ENCODE measurements at regions not wholly inside any gene's neighbourhood (a gene's known extent, or its start where the extent isn't known, plus 50 kb on each side); places are given as distances from the start of the nearest gene placed in this dataset.

DNA sequence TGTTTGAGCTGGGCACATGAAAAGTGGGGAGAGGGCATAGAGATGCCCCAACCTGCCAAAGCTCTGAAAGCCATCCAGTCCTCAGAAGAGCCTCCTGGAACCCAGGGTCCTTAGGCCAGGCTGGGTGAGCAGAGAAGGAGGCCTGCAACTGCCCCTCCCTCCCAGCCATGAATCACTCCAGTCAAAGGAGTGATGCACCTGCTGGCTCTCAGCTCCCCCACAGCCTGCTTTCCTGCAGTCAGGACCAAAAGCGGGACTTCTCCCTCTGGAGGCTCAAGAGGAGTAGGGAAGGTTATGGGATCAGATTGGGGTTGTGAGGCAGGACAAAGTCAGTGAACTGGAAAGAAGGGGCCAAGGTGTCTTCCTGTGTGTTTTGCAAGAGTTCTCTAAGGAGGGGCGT is 145.6 kb downstream of the TMEM132E start:
- Histone ChIP-seq H3K4me3 (IDR thresholded peaks at IDR 0.05; ENCODE audit: insufficient read depth, low read depth, low read length) (no peak overlapping the region), H3K27me3 (ENCODE audit: insufficient read depth, low read depth) (no peaks in the 10 kb centered on the region), H3K79me2 (ENCODE audit: insufficient read depth, low read depth) (no peaks in the 10 kb centered on the region), H3K36me3 (ENCODE audit: insufficient read depth) (no peaks in the 10 kb centered on the region), H3K9ac (no peak overlapping the region), H3K4me1 (ENCODE audit: low read depth, poor library complexity, severe bottlenecking) (no peaks in the 10 kb centered on the region), H3K27ac (no peak overlapping the region), H2AFZ (ENCODE audit: low read depth) (no peak overlapping the region), H4K20me1 (ENCODE audit: insufficient read depth) (no peaks in the 10 kb centered on the region), H3K4me2 (no peak overlapping the region)
- TF ChIP-seq, protein P1, sequence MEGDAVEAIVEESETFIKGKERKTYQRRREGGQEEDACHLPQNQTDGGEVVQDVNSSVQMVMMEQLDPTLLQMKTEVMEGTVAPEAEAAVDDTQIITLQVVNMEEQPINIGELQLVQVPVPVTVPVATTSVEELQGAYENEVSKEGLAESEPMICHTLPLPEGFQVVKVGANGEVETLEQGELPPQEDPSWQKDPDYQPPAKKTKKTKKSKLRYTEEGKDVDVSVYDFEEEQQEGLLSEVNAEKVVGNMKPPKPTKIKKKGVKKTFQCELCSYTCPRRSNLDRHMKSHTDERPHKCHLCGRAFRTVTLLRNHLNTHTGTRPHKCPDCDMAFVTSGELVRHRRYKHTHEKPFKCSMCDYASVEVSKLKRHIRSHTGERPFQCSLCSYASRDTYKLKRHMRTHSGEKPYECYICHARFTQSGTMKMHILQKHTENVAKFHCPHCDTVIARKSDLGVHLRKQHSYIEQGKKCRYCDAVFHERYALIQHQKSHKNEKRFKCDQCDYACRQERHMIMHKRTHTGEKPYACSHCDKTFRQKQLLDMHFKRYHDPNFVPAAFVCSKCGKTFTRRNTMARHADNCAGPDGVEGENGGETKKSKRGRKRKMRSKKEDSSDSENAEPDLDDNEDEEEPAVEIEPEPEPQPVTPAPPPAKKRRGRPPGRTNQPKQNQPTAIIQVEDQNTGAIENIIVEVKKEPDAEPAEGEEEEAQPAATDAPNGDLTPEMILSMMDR (conservative IDR thresholded peaks at IDR 0.05; ENCODE audit: low read depth, low read length), result no peak

DNA sequence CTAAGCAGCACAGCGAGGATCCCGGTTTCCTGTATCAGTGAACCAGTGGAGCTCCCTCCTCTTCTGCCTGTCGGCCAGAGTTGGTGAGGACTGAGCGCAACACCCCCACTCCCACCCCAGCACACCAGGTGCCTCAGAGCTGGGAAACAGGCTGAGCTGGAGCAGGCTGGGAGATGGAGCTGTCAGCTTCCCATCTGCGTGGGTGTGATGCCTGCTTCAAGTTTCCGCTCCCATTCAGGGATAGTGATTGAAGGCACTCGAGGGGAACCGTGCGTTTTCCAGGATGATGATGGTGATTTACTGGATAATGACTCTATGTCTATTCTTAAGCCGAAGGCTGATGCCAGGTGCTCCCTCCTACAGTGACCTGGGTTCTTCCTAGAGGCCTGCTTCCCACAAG is 144.5 kb downstream of the TMEM132E start:
- H3K27ac ChIP-seq, result no peak overlapping the region
- no peaks in the 10 kb centered on the region for H3K36me3 ChIP-seq (ENCODE audit: insufficient read depth)
- H3K4me1 ChIP-seq (ENCODE audit: low read depth, poor library complexity, severe bottlenecking), result no peaks in the 10 kb centered on the region
- no peak overlapping the region for H3K9ac ChIP-seq
- no peaks in the 10 kb centered on the region for H3K27me3 ChIP-seq (ENCODE audit: insufficient read depth, low read depth)
- H3K4me3 ChIP-seq (IDR thresholded peaks at IDR 0.05; ENCODE audit: insufficient read depth, low read depth, low read length), result no peak overlapping the region
- TF ChIP-seq, protein P1 (conservative IDR thresholded peaks at IDR 0.05; ENCODE audit: low read depth, low read length), result no peak
- no peak overlapping the region for H3K4me2 ChIP-seq
- H4K20me1 ChIP-seq (ENCODE audit: insufficient read depth), result no peaks in the 10 kb centered on the region
- no peak overlapping the region for H2AFZ ChIP-seq (ENCODE audit: low read depth)
- no peaks in the 10 kb centered on the region for H3K79me2 ChIP-seq (ENCODE audit: insufficient read depth, low read depth)

DNA sequence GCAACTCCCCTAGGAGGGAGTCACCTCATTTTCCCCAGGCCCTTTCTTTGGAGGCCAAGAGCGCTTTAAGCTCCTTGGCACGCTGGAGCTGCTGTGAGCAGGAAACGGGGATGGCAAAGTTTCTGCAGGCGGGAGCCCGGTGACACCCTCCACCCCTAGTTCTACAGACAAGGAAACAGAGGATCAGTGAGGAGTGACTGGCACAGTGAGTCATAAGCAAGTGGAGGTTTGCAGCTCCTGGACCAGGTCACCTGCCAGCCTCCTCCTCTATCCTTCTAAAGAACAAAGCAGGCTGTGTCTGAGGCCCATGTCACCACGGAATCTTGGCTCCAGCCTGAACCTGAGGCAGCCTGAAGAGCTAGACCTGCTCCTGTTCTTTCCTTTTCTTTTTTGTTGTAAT is 141.9 kb downstream of the TMEM132E start:
- Histone ChIP-seq H3K27ac (no peak overlapping the region), H3K27me3 (ENCODE audit: insufficient read depth, low read depth) (no peaks in the 10 kb centered on the region), H3K79me2 (ENCODE audit: insufficient read depth, low read depth) (no peaks in the 10 kb centered on the region), H2AFZ (ENCODE audit: low read depth) (no peak overlapping the region), H3K4me3 (IDR thresholded peaks at IDR 0.05; ENCODE audit: insufficient read depth, low read depth, low read length) (no peak overlapping the region), H3K4me2 (no peak overlapping the region), H3K36me3 (ENCODE audit: insufficient read depth) (no peaks in the 10 kb centered on the region), H3K9ac (no peak overlapping the region), H3K4me1 (ENCODE audit: low read depth, poor library complexity, severe bottlenecking) (no peaks in the 10 kb centered on the region), H4K20me1 (ENCODE audit: insufficient read depth) (no peaks in the 10 kb centered on the region)
- TF ChIP-seq, protein P1 (conservative IDR thresholded peaks at IDR 0.05; ENCODE audit: low read depth, low read length), result no peak

- TF ChIP-seq, protein P1 (conservative IDR thresholded peaks at IDR 0.05; ENCODE audit: low read depth, low read length), result no peak
- Histone ChIP-seq H2AFZ (ENCODE audit: low read depth) (no peak overlapping the region), H3K27me3 (ENCODE audit: insufficient read depth, low read depth) (no peaks in the 10 kb centered on the region), H3K9ac (no peak overlapping the region), H3K4me2 (no peak overlapping the region), H3K36me3 (ENCODE audit: insufficient read depth) (no peaks in the 10 kb centered on the region), H3K4me3 (IDR thresholded peaks at IDR 0.05; ENCODE audit: insufficient read depth, low read depth, low read length) (no peak overlapping the region), H3K4me1 (ENCODE audit: low read depth, poor library complexity, severe bottlenecking) (no peaks in the 10 kb centered on the region), H3K79me2 (ENCODE audit: insufficient read depth, low read depth) (no peaks in the 10 kb centered on the region), H4K20me1 (ENCODE audit: insufficient read depth) (no peaks in the 10 kb centered on the region), H3K27ac (no peak overlapping the region)
These were observed 141.4 kb downstream of the TMEM132E start for GRCh38 chr17:34720760-34721159.

Data from KMS-11 (cell line).